GM21381 (cell line): ENCODE measurements at regions not wholly inside any gene's neighbourhood (a gene's known extent, or its start where the extent isn't known, plus 50 kb on each side); places are given as distances from the start of the nearest gene placed in this dataset.

Experiments used
- ATAC-seq: cut with Tn5 transposase; IDR thresholded peaks from one replicate; pipeline ENCODE4 v1.9.1; 2021; ENCODE audit warnings: mild to moderate bottlenecking, moderate library complexity; ENCODE audit not compliant: unreplicated experiment

DNA sequence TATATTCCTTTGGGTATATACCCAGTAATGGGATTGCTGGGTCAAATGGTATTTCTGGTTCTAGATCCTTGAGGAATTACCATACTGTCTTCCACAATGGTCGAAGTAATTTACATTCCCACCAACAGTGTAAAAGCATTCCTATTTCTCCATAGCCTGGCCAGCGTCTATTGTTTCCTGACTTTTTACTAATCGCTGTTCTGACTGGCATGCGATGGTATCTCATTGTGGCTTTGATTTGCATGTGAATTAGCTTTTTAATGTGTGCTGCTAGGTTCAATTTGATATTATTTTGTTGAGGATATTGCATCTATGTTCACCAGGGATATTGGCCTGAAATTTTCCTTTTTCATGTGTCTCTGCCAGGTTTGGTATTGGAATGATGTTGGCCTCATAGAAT, 67.4 kb upstream of the VRK2 start:
- no peak for ATAC-seq

DNA sequence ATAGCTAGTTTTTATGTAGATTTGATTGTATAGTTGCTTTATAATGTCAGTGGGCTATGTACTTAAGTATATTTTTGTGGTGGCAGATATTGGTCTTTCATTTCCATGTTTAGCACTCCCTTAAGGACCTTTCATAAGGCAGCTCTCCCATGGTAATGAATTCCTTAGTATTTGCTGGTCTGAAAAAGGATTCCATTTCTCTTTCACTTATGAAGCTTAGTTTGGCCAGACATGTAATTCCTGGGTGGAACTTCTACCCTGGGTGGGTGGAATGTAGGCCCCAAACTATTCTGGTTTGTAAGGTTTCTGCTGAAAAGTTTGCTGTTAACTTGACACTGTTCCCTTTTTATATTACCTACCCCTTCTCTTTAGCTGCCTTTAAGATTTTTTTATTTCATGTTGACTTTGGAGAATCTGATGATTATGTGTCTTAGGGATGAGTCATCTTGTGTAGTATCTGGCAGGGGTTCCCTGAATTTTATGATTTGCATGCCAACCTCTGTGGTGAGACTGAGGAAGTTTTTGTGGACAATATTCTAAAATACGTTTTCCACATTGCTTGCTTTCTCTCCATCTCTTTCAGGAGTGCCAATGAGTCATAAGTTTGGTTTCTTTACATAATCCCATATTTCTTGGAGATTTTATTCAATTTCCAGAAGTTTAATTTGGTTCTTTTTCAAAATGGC, 65.4 kb upstream of the VRK2 start:
- ATAC-seq = no peak

DNA sequence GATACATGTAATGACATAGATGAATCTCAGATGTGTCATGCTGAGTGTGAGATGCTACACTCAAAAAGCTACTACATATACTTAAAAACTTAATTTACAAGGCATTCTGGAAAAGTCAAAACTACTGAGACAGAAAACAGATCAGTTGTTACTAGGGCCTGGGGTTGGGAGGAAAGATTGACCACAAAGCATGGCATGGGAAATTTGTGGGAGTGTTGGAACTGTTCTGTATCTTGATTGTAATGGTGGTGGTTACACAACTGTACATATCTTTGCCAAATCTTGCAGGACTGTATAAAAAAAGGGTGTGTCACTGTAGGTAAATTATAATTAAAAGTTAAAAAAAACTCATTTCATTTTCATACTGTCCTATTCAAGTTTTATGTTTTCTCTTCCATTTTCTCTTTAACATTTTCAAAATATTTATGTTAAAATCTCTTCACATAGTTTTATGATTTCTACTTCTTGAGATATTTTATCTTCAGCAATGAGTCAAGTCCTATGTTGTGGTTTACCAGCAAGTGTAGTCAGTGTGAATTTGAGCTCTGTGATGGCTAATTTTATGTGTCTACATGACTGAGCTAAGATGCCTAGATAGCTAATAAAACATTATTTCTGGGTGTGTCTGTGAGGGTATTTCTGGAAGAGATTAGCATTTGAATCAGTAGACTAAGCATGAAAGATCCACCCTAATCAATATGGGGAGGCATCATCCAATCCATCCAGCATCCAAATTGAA, 58.6 kb upstream of the VRK2 start:
- ATAC-seq = no peak

DNA sequence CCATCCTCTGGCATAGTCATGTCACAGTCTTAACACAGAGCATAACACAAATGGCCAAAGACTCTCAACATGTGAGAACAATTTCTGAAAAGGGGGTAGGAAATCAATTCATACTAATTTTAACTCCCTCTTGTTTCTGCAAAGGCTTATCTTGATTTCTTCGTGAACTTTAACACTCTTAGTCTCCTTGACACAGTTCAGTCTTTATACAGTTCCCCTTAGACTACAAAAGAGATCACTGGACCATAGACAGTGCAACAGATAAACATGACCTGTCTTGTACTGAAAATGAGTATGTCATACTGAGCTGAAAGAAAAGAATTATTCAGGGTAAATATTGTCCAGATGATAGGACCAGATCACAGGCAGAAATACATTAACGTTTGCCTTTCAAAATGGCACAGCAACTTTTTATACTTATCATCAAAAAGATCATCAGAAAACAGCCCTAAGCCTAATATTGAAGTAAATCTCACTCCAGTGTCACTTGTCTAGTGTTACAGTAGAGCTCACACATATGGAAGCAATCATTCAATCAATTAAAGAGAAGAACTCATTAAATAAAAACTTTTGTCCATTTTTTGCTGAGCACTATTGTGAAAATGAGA, 56.4 kb upstream of the VRK2 start:
- ATAC-seq = no peak
